ENCODE measurements at regions not wholly inside any gene's neighbourhood (a gene's known extent, or its start where the extent isn't known, plus 50 kb on each side); places are given as distances from the start of the nearest gene placed in this dataset.
"Not testable (repeated sequence)": the region's sequence is repeated elsewhere in the genome, so short reads cannot be mapped to it uniquely, and the experiment has no call there.

- DNase-seq, result no peak
Measured at GRCh38 chr12:124131659-124132058, 158.6 kb downstream of the ZNF664 start.

- DNase-seq, result no peak
Measured at GRCh38 chr12:124132530-124132929, 159.5 kb downstream of the ZNF664 start.

GRCh38 chr12:124136796-124137195 is 158.1 kb upstream of the RFLNA start:
- DNase-seq, result no peak

GRCh38 chr12:124140944-124141486 is 153.9 kb upstream of the RFLNA start:
- DNase-seq, result no peak

GRCh38 chr12:124141611-124142010 is 153.3 kb upstream of the RFLNA start:
- not testable (repeated sequence) for DNase-seq

GRCh38 chr12:124142395-124143035 is 152.4 kb upstream of the RFLNA start:
- no peak for DNase-seq

GRCh38 chr12:124143726-124144125 is 151.2 kb upstream of the RFLNA start:
- no peak for DNase-seq

- no peak for DNase-seq
Measured at GRCh38 chr12:124144531-124145194, 150.2 kb upstream of the RFLNA start.

- DNase-seq, result no peak
Measured at GRCh38 chr12:124147027-124147426, 147.9 kb upstream of the RFLNA start.

GRCh38 chr12:124147575-124147974 is 147.3 kb upstream of the RFLNA start:
- no peak for DNase-seq

GRCh38 chr12:124148481-124149273 is 146.2 kb upstream of the RFLNA start:
- DNase-seq, result no peak

- no peak for DNase-seq
Measured at GRCh38 chr12:124149287-124149686, 145.6 kb upstream of the RFLNA start.

GRCh38 chr12:124150168-124150567 is 144.7 kb upstream of the RFLNA start:
- no peak for DNase-seq

GRCh38 chr12:124151583-124151982 is 143.3 kb upstream of the RFLNA start:
- DNase-seq, result no peak

- no peak for DNase-seq
Measured at GRCh38 chr12:124152731-124153130, 142.2 kb upstream of the RFLNA start.

- DNase-seq, result no peak
Measured at GRCh38 chr12:124153392-124153791, 141.5 kb upstream of the RFLNA start.

GRCh38 chr12:124157406-124157805 is 137.5 kb upstream of the RFLNA start:
- no peak for DNase-seq

GRCh38 chr12:124159655-124160054 is 135.2 kb upstream of the RFLNA start:
- no peak for DNase-seq

- DNase-seq, result no peak
Measured at GRCh38 chr12:124160097-124160756, 134.7 kb upstream of the RFLNA start.

- not testable (repeated sequence) for DNase-seq
Measured at GRCh38 chr12:124161402-124161801, 133.5 kb upstream of the RFLNA start.

GRCh38 chr12:124162151-124163110 is 132.5 kb upstream of the RFLNA start:
- peak; percentile 14 for DNase-seq

- no peak for DNase-seq
Measured at GRCh38 chr12:124165695-124166094, 129.2 kb upstream of the RFLNA start.

All from activated CD4-positive, alpha-beta T cell treated with anti-CD3 and anti-CD28 coated beads for 48 hours (primary cell).